Superior temporal gyrus (tissue), 1 donor: ENCODE measurements at regions not wholly inside any gene's neighbourhood (a gene's known extent, or its start where the extent isn't known, plus 50 kb on each side); places are given as distances from the start of the nearest gene placed in this dataset.
A peak's percentile ranks its signal among the peaks of the same experiment; 100 is the strongest.

Source experiments
- DNase-seq: peaks from one replicate; pipeline ENCODE4 v3.0.0-alpha.2; 2016; ENCODE audit errors: extremely low spot score

DNA sequence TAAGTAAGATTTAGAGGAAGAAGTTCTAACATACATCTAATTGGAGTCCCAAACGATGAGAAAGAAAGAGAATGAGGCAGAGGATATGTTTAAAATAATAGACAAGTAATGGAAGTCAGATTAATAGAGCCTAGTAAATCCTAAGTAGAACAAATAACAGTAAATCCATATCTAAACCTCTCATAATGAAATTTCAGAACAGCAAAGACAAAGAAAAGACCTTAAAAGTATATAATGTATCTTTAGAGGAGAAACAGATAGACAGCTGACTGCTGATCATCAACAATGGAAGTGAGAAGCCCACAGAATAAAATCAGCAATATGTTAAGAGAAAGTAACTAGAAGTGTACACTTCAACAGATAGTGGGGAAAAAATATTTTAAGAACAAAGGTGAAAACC is 536.2 kb upstream of the ZFHX3 start:
- no peak for DNase-seq

GRCh38 chr16:73572135-73572828 is 524.4 kb upstream of the ZFHX3 start:
- no peak for DNase-seq

DNA sequence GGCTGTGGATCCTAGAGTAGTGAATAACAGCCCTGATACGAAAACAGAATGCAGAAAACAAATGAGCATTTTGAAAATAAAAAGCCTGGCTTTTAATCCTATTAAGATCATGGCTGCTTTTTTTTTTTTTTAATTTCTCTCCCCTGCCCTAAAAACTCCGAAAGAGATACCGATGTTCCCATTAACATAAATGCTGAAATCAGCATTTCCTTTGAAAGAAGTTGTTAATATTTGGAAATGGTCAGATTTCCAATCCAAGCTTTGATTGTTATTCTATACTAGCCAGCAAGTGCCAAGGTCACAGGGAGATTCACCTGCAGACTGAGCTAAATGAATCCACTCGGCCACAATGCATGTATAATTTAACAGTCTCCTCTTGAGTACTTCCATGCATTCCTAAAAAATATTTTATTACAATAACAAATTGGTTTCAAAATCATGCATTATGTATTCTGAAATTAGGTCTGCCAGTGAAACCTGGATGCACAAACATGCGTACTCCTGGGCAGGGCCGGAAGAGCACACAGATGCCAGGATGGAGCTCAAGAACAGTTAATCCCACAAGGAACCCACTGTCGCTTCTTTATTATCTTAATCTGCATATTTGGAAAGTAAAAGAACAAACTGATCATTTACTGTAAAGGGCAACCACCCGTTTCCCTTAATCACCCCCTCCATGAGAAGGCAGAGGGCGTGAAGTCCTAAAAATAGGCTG is 521.5 kb upstream of the ZFHX3 start:
- DNase-seq: no peak

DNA sequence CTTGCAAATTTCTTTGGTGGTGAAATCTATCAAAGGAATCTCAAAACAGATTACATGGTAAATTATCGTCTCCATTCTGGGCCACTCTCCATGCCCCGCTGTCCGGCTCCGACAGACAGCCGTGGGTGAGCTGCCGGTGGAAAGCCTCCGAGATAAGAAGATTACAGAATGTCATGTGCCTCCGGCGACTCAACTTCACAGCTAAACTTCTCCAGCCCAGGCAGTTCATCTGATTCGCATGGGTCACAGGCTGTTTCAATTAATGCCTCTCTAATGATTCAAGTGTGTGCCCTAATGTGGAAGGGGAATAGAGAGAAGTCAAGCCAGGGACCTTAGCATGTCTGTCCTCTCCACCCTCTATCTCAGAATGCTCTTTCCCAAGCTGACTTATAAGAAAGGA is 520.8 kb upstream of the ZFHX3 start:
- no peak for DNase-seq

- no peak for DNase-seq
These were observed 518.0 kb upstream of the ZFHX3 start for GRCh38 chr16:73565925-73566324.

DNA sequence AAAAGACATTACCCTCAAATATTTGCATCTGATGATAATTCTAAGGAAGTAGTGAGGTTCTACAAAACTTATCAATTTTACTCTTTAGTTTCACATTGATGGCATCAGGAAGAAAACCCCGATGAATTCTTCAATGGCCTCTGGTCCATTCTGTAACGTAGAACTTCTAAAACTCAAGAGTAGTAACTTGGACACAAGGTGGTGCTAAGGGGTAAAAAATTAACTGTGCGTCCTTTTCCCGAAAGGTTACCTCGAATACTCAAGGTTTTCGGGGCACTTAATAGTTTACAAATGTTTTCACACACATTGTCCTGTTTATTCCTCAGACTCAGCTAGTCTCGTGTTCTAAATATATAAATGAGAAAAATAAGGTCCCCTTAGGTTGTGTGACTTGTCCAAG is 517.3 kb upstream of the ZFHX3 start:
- peak; percentile 45 for DNase-seq

- no peak for DNase-seq
These were observed 515.8 kb upstream of the ZFHX3 start for GRCh38 chr16:73563709-73564108.

DNA sequence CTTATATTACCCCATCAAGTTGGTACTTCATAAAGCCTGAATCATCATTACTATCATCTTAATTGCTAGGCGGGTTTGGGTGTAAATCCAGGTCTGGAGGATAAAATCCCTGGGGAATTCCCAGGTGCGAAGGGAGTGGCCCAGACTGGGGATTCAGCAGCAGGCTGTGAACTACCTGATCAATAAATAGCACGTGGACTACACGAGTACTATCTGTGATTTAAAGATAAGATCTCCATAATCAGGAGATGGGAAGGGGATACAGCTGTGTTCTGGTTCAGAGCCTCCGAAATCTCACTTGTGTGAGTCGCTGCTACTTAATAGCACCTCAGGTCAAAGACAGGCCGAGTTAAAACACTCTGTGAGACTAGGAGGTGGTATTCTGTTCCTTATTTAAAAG is 512.6 kb upstream of the ZFHX3 start:
- DNase-seq: no peak

- no peak for DNase-seq
These were observed 510.3 kb upstream of the ZFHX3 start for GRCh38 chr16:73558219-73558618.

DNA sequence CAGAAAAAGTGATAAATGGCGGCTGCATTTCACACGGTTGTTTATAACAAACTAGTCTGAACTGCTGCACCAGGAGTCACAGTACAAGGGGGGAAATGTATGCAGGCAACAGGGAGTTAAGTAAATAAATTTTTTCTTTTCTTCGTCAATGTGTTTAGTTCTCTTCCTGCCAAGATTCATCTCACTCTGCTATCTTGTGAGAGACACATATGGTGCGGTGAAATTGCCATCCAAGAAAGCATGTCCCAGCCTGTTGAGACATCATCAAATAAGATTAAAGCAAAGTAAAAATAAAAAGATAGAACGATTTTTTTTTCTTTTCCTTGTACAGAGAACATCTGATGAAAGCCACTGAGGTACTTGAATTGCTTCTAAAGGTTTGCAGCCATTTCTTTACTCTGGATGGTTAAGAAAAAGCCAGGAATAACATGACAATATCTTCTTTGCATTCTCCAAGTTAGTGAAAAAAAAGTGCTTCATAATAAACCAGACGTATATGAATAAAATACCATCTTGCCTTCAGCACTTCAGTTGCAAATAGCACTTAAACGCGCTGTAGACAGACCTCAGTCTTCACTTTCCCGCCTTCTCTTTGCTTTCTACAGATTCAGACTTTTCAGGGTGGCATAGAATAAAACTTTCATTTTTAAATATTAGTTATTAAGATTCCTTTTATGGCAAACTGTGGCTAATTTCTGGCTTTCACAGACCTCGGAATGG is 506.2 kb upstream of the ZFHX3 start:
- DNase-seq: no peak

DNA sequence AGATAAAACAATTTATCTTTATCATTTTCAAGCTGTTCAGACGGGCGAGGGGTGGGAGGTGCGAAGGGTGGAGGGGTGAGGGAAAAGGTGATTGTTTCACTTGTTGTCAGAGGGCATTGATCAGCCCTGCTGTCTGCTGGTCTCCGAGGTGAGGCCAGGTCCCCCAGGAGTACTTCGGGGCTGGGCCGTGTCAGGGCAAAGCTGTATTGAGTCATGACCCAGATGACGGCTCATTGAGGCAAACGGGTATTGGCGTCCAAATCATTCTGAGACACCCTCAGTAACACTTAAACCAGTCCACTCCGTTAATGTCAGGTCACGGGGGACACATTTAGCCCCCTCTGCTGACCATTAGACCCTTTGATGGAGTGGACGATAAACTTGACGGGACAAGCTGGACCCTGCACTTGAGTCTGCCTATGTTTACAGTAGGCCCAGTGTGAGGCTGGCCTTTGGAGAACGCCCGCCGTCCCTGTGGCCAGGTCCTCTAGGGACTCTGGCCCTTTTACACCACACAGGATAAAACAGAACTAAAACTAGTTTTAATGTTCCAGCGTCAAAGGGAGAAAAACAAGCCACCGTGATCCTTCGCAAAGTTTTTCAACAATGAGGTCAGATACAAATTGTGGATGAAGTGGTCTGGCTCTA is 502.2 kb upstream of the ZFHX3 start:
- no peak for DNase-seq

DNA sequence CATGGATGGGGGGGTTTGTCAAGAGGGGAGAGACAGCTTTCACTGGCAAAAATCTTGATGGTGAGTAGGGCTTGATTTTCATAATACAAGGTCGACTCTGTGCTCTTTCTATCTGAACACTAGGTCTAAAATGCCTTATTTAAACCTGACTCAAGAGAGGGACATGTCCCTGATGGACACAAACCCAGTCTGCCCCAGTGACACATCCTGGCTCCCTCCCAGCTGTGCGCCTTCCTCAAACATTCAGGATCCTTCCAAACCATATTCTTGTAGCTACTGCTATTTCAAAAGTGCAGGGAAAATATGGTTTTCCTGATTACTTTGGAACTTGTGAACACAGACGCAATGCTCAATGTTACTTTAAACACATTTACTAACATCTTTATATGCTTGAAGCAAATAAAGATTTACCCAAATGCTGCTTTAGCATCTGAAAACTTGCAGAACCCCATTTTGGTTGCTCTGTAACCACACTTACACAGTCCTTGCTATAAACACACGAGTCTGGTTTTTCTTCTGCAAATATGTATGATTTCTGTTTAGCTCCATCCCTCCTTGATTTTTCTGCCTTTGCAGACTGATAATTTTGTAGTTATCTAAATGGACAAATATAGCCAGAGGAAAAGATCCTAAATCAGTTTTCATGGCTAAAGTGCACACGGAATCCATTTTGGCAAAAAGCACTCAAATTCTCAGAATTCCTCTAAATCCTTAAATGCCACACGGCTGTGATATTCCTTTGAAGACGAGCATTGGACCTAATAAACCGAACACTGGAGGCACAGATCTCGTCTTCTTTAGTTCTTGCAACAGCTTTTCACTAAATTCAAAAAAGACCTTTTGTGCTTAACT is 499.9 kb upstream of the ZFHX3 start:
- DNase-seq: no peak

GRCh38 chr16:73546341-73546845 is 498.5 kb upstream of the ZFHX3 start:
- DNase-seq: no peak

- no peak for DNase-seq
These were observed 497.8 kb upstream of the ZFHX3 start for GRCh38 chr16:73545755-73546154.

- no peak for DNase-seq
These were observed 497.4 kb upstream of the ZFHX3 start for GRCh38 chr16:73545290-73545689.

- no peak for DNase-seq
These were observed 496.9 kb upstream of the ZFHX3 start for GRCh38 chr16:73544826-73545225.

DNA sequence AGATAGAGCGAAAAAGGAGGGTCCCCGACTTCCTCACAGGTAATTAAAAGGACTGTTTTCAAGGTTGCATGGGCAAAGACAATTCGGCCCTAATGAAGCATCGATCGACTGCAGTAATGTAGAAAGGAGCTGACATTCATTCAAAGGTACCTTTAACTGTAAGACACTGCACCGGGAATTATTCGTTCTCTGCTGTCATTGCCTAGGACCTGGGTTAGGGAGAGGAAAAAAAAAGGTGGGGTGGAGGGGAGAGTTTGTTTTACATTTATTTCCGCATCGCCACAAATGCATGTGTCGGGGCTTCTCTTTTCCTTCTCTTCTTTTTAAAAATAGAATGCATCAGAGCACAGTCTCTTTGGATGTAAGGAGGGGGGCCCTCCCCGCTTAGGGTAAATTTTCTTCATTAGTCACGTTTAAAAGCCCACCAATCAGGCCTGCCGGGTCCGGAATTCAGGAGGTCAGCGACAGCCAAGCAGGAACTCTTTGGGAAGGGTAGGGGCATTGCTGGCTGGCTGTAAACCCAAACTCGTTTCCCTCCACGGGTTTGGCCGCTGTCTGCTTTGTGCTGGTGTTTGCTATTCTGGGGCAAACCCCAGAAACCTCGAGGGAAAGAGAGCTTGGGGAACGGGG is 496.2 kb upstream of the ZFHX3 start:
- no peak for DNase-seq

DNA sequence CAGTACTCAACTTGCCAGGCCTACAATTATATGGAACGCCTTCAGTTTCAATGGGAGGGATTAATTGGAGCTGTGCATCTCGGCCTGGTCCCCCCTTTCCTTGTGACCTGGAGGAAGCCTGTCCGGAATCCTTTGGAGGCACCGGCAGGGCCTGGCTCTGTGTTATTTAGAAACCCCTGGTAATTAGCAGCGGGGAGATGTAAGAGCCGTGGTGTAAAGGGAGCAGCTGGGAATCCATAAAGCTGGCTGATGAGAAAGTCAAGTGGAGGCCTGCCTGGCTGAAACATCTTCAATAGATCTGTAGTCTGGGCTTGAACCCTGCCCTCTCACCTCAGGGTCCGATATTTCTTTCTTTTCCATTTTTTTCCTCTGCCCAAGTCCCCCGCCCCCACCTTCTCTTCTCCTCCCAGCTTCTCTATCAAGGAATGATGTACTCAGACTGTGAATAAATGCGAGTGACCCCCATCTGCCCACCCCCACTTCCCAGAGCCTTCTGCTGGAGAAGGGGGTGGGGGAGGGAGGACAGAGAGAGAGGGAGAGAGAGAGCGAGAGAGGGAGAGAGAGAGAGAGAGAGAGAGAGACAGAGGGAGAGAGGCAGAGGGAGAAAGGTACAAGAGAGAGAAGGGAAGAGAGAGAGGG is 495.5 kb upstream of the ZFHX3 start:
- DNase-seq: no peak

DNA sequence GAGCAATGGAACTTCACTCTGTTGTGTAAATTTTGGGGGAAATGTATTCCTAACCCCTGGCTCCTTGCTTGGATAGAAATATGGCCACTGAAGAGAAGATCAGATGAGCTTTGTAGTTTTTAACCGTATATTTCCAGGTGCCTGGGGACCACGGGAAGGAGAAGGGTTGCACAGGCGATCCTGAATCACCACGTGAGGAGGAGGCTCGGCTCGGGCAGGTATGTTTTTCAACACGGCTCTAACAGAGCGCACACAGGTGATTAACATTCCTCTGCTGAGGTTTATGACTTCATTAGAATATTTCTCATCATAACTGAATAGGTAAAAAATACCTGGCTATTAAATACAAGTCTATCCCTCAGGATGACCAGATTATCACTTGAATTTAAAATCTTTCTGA is 495.0 kb upstream of the ZFHX3 start:
- no peak for DNase-seq

DNA sequence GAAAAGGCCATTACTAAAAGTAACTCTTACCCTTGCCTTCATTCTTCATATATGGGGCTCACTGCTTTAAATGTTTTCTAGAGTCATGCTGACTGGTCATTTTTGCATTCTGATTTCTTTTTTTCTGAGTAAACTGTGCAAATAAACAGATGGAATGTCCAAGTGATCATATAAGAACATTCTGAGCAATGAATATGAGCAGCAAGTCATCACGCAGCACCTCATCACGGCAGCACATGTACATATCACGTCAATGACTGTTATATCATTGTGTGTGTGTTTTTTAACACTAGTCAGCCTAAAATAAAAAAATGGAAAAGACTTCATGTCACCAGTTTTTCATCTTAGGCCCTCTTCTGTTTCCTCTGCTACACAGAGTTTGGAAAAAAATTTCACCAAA is 490.0 kb upstream of the ZFHX3 start:
- no peak for DNase-seq
